MM.1S (cell line): ENCODE measurements at regions not wholly inside any gene's neighbourhood (a gene's known extent, or its start where the extent isn't known, plus 50 kb on each side); places are given as distances from the start of the nearest gene placed in this dataset.

Source experiments
- DNase-seq: peaks from one replicate; pipeline ENCODE4 v3.0.0-alpha.2; 2015
- H2AFZ ChIP-seq: fragments of 300-600 bp; sonication (generic); 2 replicates; pipeline ENCODE4 v1.6.0; 2016; ENCODE audit warnings: antibody characterized with exemption, low read length
- H3F3A ChIP-seq: fragments of 300-600 bp; sonication (generic); 2 replicates; pipeline ENCODE4 v1.6.1; 2016; ENCODE audit warnings: mild to moderate bottlenecking, antibody characterized with exemption, low read length, moderate library complexity, mixed read lengths; ENCODE audit not compliant: insufficient read depth
- H3K27ac ChIP-seq: fragments of 300-600 bp; sonication (generic); 2 replicates; pipeline ENCODE4 v1.5.1; 2016; ENCODE audit warnings: mild to moderate bottlenecking, low read length
- H3K27me3 ChIP-seq: fragments of 300-600 bp; sonication (generic); replicated peaks from 2 replicates; pipeline ENCODE4 v1.6.0; 2016; ENCODE audit warnings: low read length; ENCODE audit not compliant: insufficient read depth
- H3K36me3 ChIP-seq: fragments of 300-600 bp; sonication (generic); replicated peaks from 2 replicates; pipeline ENCODE4 v1.6.1; 2016; ENCODE audit warnings: mild to moderate bottlenecking, low read length, mixed read lengths; ENCODE audit not compliant: insufficient read depth
- H3K4me1 ChIP-seq: fragments of 300-600 bp; sonication (generic); 2 replicates; pipeline ENCODE4 v1.6.1; 2016; ENCODE audit warnings: low read length, mixed read lengths
- H3K4me2 ChIP-seq: fragments of 300-600 bp; sonication (generic); 2 replicates; pipeline ENCODE4 v1.6.0; 2016; ENCODE audit warnings: low read depth, low read length
- H3K4me3 ChIP-seq: fragments of 300-600 bp; sonication (generic); 2 replicates; pipeline ENCODE4 v1.5.1; 2016; ENCODE audit warnings: low read length, mixed read lengths
- H3K79me2 ChIP-seq: fragments of 300-600 bp; sonication (generic); 2 replicates; pipeline ENCODE4 v1.6.1; 2016; ENCODE audit warnings: mixed run types, low read length, mixed read lengths
- H3K9ac ChIP-seq: fragments of 300-600 bp; sonication (generic); 2 replicates; pipeline ENCODE4 v1.6.1; 2016; ENCODE audit warnings: low read length, mixed read lengths
- H3K9me2 ChIP-seq: fragments of 300-600 bp; sonication (generic); replicated peaks from 2 replicates; pipeline ENCODE4 v1.6.1; 2016; ENCODE audit warnings: mild to moderate bottlenecking, low read length, mixed read lengths; ENCODE audit not compliant: insufficient read depth
- H3K9me3 ChIP-seq: fragments of 300-600 bp; sonication (generic); replicated peaks from 2 replicates; pipeline ENCODE4 v1.6.1; 2016; ENCODE audit warnings: mild to moderate bottlenecking, low read length, mixed read lengths; ENCODE audit not compliant: insufficient read depth
- H4K20me1 ChIP-seq: fragments of 300-600 bp; sonication (generic); 2 replicates; pipeline ENCODE4 v1.6.1; 2016; ENCODE audit warnings: mild to moderate bottlenecking, low read length, moderate library complexity, mixed read lengths; ENCODE audit not compliant: insufficient read depth
- EZH2 ChIP-seq: fragments of 300-600 bp; sonication (generic); optimal IDR thresholded peaks from 2 replicates; pipeline ENCODE3; 2017; ENCODE audit warnings: low read depth, mild to moderate bottlenecking, antibody characterized with exemption, low read length, mixed read lengths
- EZH2phosphoT487 ChIP-seq: fragments of 300-600 bp; sonication (generic); IDR thresholded peaks from 2 replicates; pipeline ENCODE4 v1.6.1; 2018; ENCODE audit warnings: antibody characterized with exemption, low read length
- TF ChIP-seq, protein P1 (sequence below): fragments of 300-600 bp; sonication (generic); IDR thresholded peaks from 2 replicates; pipeline ENCODE4 v1.5.1; 2016; ENCODE audit warnings: antibody characterized with exemption, low read length, mixed read lengths

DNA sequence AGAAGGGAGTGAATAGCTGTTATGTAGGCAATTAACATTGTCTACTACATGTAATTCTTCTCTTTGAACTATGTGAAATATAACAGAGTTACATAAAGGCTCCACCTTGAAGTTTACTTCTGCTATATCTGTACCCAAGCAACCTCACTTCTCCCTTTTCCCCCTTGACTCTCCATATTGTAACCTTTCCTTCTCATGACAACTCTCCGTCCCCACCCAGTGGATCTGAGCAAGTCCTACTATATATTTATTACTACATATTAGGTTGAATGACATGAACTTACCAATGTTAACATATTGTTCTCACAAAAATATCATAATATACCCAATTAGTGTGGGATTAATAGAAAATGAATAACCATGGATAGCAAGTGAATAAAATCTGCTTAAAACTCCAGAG, 93.2 kb upstream of the ATP8A1 start:
- H3K4me2 ChIP-seq, result no peak overlapping the region
- no peaks in the 10 kb centered on the region for H3K9me3 ChIP-seq
- no peaks in the 10 kb centered on the region for H3K36me3 ChIP-seq
- TF ChIP-seq EZH2, result no peak
- TF ChIP-seq EZH2phosphoT487, result no peak
- TF ChIP-seq, protein P1, sequence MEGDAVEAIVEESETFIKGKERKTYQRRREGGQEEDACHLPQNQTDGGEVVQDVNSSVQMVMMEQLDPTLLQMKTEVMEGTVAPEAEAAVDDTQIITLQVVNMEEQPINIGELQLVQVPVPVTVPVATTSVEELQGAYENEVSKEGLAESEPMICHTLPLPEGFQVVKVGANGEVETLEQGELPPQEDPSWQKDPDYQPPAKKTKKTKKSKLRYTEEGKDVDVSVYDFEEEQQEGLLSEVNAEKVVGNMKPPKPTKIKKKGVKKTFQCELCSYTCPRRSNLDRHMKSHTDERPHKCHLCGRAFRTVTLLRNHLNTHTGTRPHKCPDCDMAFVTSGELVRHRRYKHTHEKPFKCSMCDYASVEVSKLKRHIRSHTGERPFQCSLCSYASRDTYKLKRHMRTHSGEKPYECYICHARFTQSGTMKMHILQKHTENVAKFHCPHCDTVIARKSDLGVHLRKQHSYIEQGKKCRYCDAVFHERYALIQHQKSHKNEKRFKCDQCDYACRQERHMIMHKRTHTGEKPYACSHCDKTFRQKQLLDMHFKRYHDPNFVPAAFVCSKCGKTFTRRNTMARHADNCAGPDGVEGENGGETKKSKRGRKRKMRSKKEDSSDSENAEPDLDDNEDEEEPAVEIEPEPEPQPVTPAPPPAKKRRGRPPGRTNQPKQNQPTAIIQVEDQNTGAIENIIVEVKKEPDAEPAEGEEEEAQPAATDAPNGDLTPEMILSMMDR, result peak; percentile 30
- H3K27me3 ChIP-seq, result no peaks in the 10 kb centered on the region
- H3F3A ChIP-seq, result no peaks in the 10 kb centered on the region
- peak; percentile 28 for DNase-seq
- no peaks in the 10 kb centered on the region for H3K4me1 ChIP-seq
- H3K27ac ChIP-seq, result no peak overlapping the region
- H4K20me1 ChIP-seq, result no peaks in the 10 kb centered on the region
- H3K9ac ChIP-seq, result no peak overlapping the region
- H3K4me3 ChIP-seq, result no peak overlapping the region
- H2AFZ ChIP-seq, result no peak overlapping the region
- no peaks in the 10 kb centered on the region for H3K9me2 ChIP-seq
- no peaks in the 10 kb centered on the region for H3K79me2 ChIP-seq

DNA sequence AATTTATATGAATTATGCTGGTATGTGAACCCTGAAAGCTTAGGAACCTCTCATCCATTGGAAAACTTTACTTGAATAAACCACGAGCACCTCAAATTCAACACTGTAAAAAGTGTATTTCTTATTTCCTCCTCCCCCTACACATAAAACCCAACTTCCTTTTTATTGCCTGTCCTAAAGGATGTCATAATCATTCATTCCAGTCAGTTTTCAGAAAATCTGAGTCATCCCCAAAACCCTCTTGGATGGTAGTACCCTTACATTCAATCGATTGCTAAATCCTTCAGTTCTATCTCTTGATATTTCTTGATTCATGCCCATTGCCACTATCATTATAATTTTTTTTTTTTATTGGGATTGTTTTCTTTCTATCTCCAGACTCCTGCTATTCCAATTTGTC, 91.1 kb upstream of the ATP8A1 start:
- Histone ChIP-seq H3K36me3 (no peaks in the 10 kb centered on the region), H3K79me2 (no peaks in the 10 kb centered on the region), H3K27me3 (no peaks in the 10 kb centered on the region), H4K20me1 (no peaks in the 10 kb centered on the region), H3K9me2 (no peaks in the 10 kb centered on the region), H3F3A (no peaks in the 10 kb centered on the region), H3K4me2 (no peak overlapping the region), H3K27ac (no peak overlapping the region), H3K4me3 (no peak overlapping the region), H2AFZ (no peak overlapping the region), H3K9ac (no peak overlapping the region), H3K4me1 (no peaks in the 10 kb centered on the region), H3K9me3 (no peaks in the 10 kb centered on the region)
- TF ChIP-seq EZH2, result no peak
- TF ChIP-seq, protein P1, result no peak
- no peak for TF ChIP-seq EZH2phosphoT487
- no peak for DNase-seq

DNA sequence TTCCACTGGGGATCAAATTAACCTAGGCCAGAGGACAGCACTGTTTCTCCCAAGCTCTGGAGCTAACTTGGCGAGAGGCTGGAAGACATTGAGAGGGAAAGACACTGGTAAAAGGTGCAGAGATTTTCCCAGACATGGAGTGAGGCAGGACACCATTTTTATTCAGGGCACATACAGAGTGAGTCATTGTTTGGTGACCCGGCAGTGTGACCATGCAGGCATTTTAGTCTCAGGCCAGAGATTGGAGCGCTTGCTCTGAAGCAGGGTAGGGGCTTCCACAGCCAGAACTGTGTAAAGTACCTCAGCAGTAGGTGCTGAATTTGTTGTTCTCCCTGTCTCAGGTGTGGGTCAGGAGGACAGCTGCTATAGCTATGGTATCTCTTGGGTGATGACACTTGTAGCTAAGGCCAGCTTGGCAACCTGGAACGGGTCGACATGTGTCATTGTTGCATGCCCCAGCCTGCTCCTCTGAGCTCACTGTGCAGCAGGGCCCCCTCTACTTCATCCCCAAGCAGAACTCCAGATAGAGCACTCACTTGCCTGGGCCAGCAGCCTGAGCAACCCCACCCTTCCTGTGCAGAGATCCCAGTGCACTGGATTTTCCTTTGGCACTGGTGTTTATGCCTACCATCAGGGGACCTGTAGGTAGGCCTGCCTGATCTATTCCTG, 79.8 kb upstream of the ATP8A1 start:
- Histone ChIP-seq H3K27me3 (no peaks in the 10 kb centered on the region), H3K9ac (no peak overlapping the region), H3K4me3 (no peak overlapping the region), H3F3A (no peaks in the 10 kb centered on the region), H3K79me2 (no peaks in the 10 kb centered on the region), H3K36me3 (no peaks in the 10 kb centered on the region), H3K9me2 (no peaks in the 10 kb centered on the region), H3K27ac (no peak overlapping the region), H3K4me2 (no peak overlapping the region), H3K4me1 (no peaks in the 10 kb centered on the region), H3K9me3 (no peaks in the 10 kb centered on the region), H4K20me1 (no peaks in the 10 kb centered on the region), H2AFZ (no peak overlapping the region)
- no peak for DNase-seq
- TF ChIP-seq EZH2phosphoT487 (no peak), EZH2 (no peak)
- TF ChIP-seq, protein P1, result no peak
